SKM-1 (cell line): ENCODE measurements at regions not wholly inside any gene's neighbourhood (a gene's known extent, or its start where the extent isn't known, plus 50 kb on each side); places are given as distances from the start of the nearest gene placed in this dataset.

Experiments used
- DNase-seq: peaks from one replicate; lab custom pipeline; 2025; ENCODE audit not compliant: unreplicated experiment; lab: John Stamatoyannopoulos, UW

- no peak for DNase-seq
These were observed 130.6 kb downstream of the EDN3 start for GRCh38 chr20:59431014-59431413.

- DNase-seq: no peak
These were observed 134.5 kb downstream of the EDN3 start for GRCh38 chr20:59434960-59435359.

- no peak for DNase-seq
These were observed 135.1 kb downstream of the EDN3 start for GRCh38 chr20:59435518-59435917.

- DNase-seq: no peak
These were observed 137.2 kb downstream of the EDN3 start for GRCh38 chr20:59437601-59438031.

GRCh38 chr20:59438201-59438600 lies 137.8 kb downstream of the EDN3 start:
- no peak for DNase-seq

GRCh38 chr20:59439243-59439642 lies 138.8 kb downstream of the EDN3 start:
- no peak for DNase-seq

- no peak for DNase-seq
These were observed 140.9 kb downstream of the EDN3 start for GRCh38 chr20:59441306-59441705.

GRCh38 chr20:59441860-59442810 lies 141.7 kb downstream of the EDN3 start:
- no peak for DNase-seq

GRCh38 chr20:59443550-59443949 lies 143.1 kb downstream of the EDN3 start:
- DNase-seq: no peak

- DNase-seq: no peak
These were observed 146.0 kb downstream of the EDN3 start for GRCh38 chr20:59446376-59446775.

GRCh38 chr20:59448196-59448595 lies 147.8 kb downstream of the EDN3 start:
- DNase-seq: no peak

GRCh38 chr20:59448851-59449444 lies 148.5 kb downstream of the EDN3 start:
- DNase-seq: no peak

- DNase-seq: no peak
These were observed 150.7 kb downstream of the EDN3 start for GRCh38 chr20:59451066-59451630.

- DNase-seq: no peak
These were observed 151.2 kb downstream of the EDN3 start for GRCh38 chr20:59451641-59452040.

GRCh38 chr20:59452856-59453255 lies 151.5 kb upstream of the PHACTR3 start:
- no peak for DNase-seq

GRCh38 chr20:59453759-59454560 lies 150.4 kb upstream of the PHACTR3 start:
- DNase-seq: no peak

- no peak for DNase-seq
These were observed 148.7 kb upstream of the PHACTR3 start for GRCh38 chr20:59455402-59456341.

- DNase-seq: no peak
These were observed 147.7 kb upstream of the PHACTR3 start for GRCh38 chr20:59456342-59457279.

- DNase-seq: no peak
These were observed 145.7 kb upstream of the PHACTR3 start for GRCh38 chr20:59458645-59459044.
